Esophagus squamous epithelium (tissue), 5 donors: ENCODE measurements at regions not wholly inside any gene's neighbourhood (a gene's known extent, or its start where the extent isn't known, plus 50 kb on each side); places are given as distances from the start of the nearest gene placed in this dataset.

Source experiments
- DNase-seq: peaks from one replicate; lab custom pipeline; 2025; lab: John Stamatoyannopoulos, UW
- H3K27ac ChIP-seq, 4 donors: fragments of 200-600 bp; sonication (generic); one replicate each; pipeline ENCODE4 v1.5.1; 2016 to 2019; ENCODE audit warnings: mild to moderate bottlenecking in 1 of 4
- H3K27me3 ChIP-seq, 4 donors: fragments of 200-600 bp; sonication (generic); 1 replicate in 3 of 4; 2 replicates in 1 of 4; pipeline versions ENCODE4 v1.5.1 to v1.6.0; 2017 to 2021; ENCODE audit warnings: antibody characterized with exemption in 1 of 4
- H3K36me3 ChIP-seq, 3 donors: fragments of 200-600 bp; sonication (generic); one replicate each; pipeline ENCODE4 v1.5.1; 2016 to 2019
- H3K4me1 ChIP-seq, 3 donors: fragments of 200-600 bp; sonication (generic); one replicate each; pipeline ENCODE4 v1.5.1; 2017 to 2019
- H3K4me3 ChIP-seq, 4 donors: fragments of 200-600 bp; sonication (generic); 1 replicate in 3 of 4; 2 replicates in 1 of 4; pipeline ENCODE4 v1.5.1; 2016 to 2019; ENCODE audit warnings: mild to moderate bottlenecking in 2 of 4, moderate library complexity in 1 of 4
- H3K9me3 ChIP-seq, 3 donors: fragments of 200-600 bp; sonication (generic); one replicate each; pipeline ENCODE4 v1.5.1; 2016 to 2019
- CTCF ChIP-seq, 6 experiments: fragments of 450-650 bp in 4 of 6; fragments of 200-600 bp in 2 of 6; sonication (generic) in 2 of 6; IDR thresholded peaks; one replicate each; pipeline ENCODE4 v1.5.1; 2016 to 2019; ENCODE audit warnings: antibody characterized with exemption in 6 of 6, mild to moderate bottlenecking in 4 of 6, moderate library complexity in 4 of 6
- POLR2A ChIP-seq, 4 donors: fragments of 450-650 bp; IDR thresholded peaks; one replicate each; pipeline ENCODE4 v1.6.1; 2017; ENCODE audit warnings: antibody characterized with exemption in 4 of 4, mild to moderate bottlenecking in 4 of 4, moderate library complexity in 3 of 4
- WGBS, 2 donors: methylation state at CpG; one replicate each; pipeline ENCODE4 v1.1.5; 2018; 5-methylcytosine and 5-hydroxymethylcytosine counted together
- intact Hi-C: fragments of 100-400 bp; cut with DNase I; formaldehyde crosslinking; loops from one replicate; pipeline ENCODE4 v1.15.0; 2022
- small RNA-seq, 4 donors: library from RNA; depleted of rRNA; stranded (forward); fragments of <200 nt; gene quantifications; one replicate each; pipeline ENCODE3, GENCODE V24; 2016
- donor health status: DM: yes; HTN: yes; CAD: no.

- no peak for DNase-seq
- Histone ChIP-seq H3K4me3 (no peak overlapping the region), H3K36me3 (no peaks in the 10 kb centered on the region), H3K27ac (no peak overlapping the region), H3K4me1 (peaks cover 0 to 5% (median 0%) of the 10 kb centered on the region in 3 donors), H3K27me3 (no peaks in the 10 kb centered on the region), H3K9me3 (peaks cover 0 to 5% (median 0%) of the 10 kb centered on the region in 3 donors)
- TF ChIP-seq POLR2A (IDR thresholded peaks at IDR 0.05): no peak
- 81 to 90% methylated on average over 5 to 6 of the region's 8 CpGs for WGBS, 2 donors
- intact Hi-C loops: no loop called here
These were observed 197.1 kb downstream of the AJAP1 start for GRCh38 chr1:4851385-4852065.

GRCh38 chr1:4848431-4848830 lies 194.0 kb downstream of the AJAP1 start:
- H3K27ac ChIP-seq: no peak overlapping the region
- H3K36me3 ChIP-seq: no peaks in the 10 kb centered on the region
- H3K9me3 ChIP-seq: peaks cover 0 to 5% (median 0%) of the 10 kb centered on the region in 3 donors
- no peaks in the 10 kb centered on the region for H3K4me1 ChIP-seq
- no peak for DNase-seq
- 52 to 56% methylated on average over 4 of the region's 4 CpGs for WGBS, 2 donors
- H3K4me3 ChIP-seq: no peak overlapping the region
- no peaks in the 10 kb centered on the region for H3K27me3 ChIP-seq
- TF ChIP-seq POLR2A (IDR thresholded peaks at IDR 0.05) (no peak), CTCF (IDR thresholded peaks at IDR 0.05) (no peak)
- intact Hi-C loops: no loop called here

GRCh38 chr1:4847711-4848110 lies 193.3 kb downstream of the AJAP1 start:
- intact Hi-C loops: no loop called here
- TF ChIP-seq CTCF (IDR thresholded peaks at IDR 0.05): no peak
- TF ChIP-seq POLR2A (IDR thresholded peaks at IDR 0.05): no peak
- Histone ChIP-seq H3K4me1 (no peaks in the 10 kb centered on the region), H3K36me3 (no peaks in the 10 kb centered on the region), H3K27me3 (no peaks in the 10 kb centered on the region), H3K27ac (no peak overlapping the region), H3K9me3 (peaks cover 0 to 5% (median 0%) of the 10 kb centered on the region in 3 donors), H3K4me3 (no peak overlapping the region)
- DNase-seq: no peak
- WGBS, 2 donors: 66 to 76% methylated on average over 5 of the region's 5 CpGs

Small RNA genes in the stretch of these regions (small RNA-seq; reads per million reads assigned to genes)
- 0 reads per million in 4 donors for gene MIR4417
